Stimulated activated naive CD8-positive, alpha-beta T cell treated with anti-CD3 and anti-CD28 coated beads, Interleukin-15, Interleukin-2, amounts not matched to agents 100 ng/mL and 50 ng/mL, for 24 hours (primary cell): ENCODE measurements at regions not wholly inside any gene's neighbourhood (a gene's known extent, or its start where the extent isn't known, plus 50 kb on each side); places are given as distances from the start of the nearest gene placed in this dataset.

Experiments used
- H3K27ac Mint-ChIP-seq: one replicate; pipeline ENCODE4 v1.8.0; 2021; ENCODE audit warnings: mild to moderate bottlenecking, mixed read lengths
- H3K27me3 Mint-ChIP-seq: one replicate; pipeline ENCODE4 v1.8.0; 2021; ENCODE audit warnings: mixed read lengths
- H3K36me3 Mint-ChIP-seq: one replicate; pipeline ENCODE4 v1.8.0; 2021; ENCODE audit warnings: low read depth, mixed read lengths
- H3K4me1 Mint-ChIP-seq: one replicate; pipeline ENCODE4 v1.8.0; 2021; ENCODE audit warnings: low read depth, mixed read lengths
- H3K4me3 Mint-ChIP-seq: one replicate; pipeline ENCODE4 v1.8.0; 2021; ENCODE audit warnings: mild to moderate bottlenecking, mixed read lengths
- H3K9me3 Mint-ChIP-seq: one replicate; pipeline ENCODE4 v1.8.0; 2021; ENCODE audit warnings: mixed read lengths

GRCh38 chr2:66137606-66138130 lies 297.3 kb upstream of the MEIS1 start:
- H3K27ac Mint-ChIP-seq = no peak overlapping the region
- no peak overlapping the region for H3K4me3 Mint-ChIP-seq
- H3K27me3 Mint-ChIP-seq = no peaks in the 10 kb centered on the region
- no peaks in the 10 kb centered on the region for H3K36me3 Mint-ChIP-seq
- no peaks in the 10 kb centered on the region for H3K4me1 Mint-ChIP-seq
- H3K9me3 Mint-ChIP-seq = no peaks in the 10 kb centered on the region

DNA sequence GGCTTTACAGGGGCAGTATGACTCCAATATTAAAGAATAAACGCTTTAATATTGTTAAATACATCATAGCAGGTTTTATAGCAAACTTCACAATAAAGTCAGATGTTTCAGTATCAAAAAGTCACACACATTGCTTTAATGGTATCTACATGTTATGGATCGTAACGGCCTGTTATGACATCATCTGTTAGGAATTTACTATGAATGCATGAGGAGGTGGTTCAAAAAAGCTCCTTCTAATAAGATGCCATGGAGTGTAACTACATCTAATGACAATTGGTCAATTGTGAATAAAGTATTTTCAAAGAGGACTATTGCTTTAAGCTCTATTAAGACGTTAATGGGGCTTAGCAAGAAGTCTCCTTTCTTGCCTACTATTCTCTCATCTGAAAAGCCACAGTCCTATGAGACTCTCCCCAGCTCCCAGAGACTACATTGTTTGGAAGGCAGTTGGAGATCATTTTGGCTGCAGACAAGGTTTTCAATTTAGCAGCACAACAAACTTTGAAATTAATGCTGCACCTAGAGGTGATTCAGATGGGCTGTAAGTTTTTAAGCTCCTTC lies 300.7 kb upstream of the MEIS1 start:
- no peaks in the 10 kb centered on the region for H3K36me3 Mint-ChIP-seq
- H3K4me3 Mint-ChIP-seq = no peak overlapping the region
- no peaks in the 10 kb centered on the region for H3K4me1 Mint-ChIP-seq
- H3K27me3 Mint-ChIP-seq = no peaks in the 10 kb centered on the region
- no peaks in the 10 kb centered on the region for H3K9me3 Mint-ChIP-seq
- H3K27ac Mint-ChIP-seq = no peak overlapping the region

DNA sequence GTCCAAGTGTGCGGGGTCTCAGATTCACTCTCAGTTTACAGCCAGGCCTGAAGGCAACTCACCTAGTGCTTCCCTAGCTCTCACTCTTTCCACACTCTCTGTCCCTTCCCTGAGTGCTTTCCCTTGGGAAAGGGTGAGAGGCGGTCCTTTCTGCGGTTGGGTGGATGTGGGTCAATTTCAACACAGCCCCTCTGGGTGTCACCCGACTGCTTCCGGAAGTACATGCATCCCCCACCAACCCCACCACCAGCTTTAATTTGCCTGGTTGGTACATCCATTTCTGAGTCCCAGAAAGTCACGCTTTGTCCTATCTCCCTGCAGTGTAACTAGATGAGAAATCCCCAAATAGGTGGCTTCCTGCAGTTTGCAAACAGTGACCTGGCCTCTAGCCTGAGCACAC lies 307.3 kb upstream of the MEIS1 start:
- no peaks in the 10 kb centered on the region for H3K27me3 Mint-ChIP-seq
- H3K27ac Mint-ChIP-seq = no peak overlapping the region
- no peak overlapping the region for H3K4me3 Mint-ChIP-seq
- H3K9me3 Mint-ChIP-seq = no peaks in the 10 kb centered on the region
- H3K4me1 Mint-ChIP-seq = no peaks in the 10 kb centered on the region
- H3K36me3 Mint-ChIP-seq = no peaks in the 10 kb centered on the region

- Mint-ChIP-seq H3K4me3 (no peak overlapping the region), H3K4me1 (no peaks in the 10 kb centered on the region), H3K27ac (no peak overlapping the region), H3K36me3 (no peaks in the 10 kb centered on the region), H3K9me3 (no peaks in the 10 kb centered on the region), H3K27me3 (no peaks in the 10 kb centered on the region)
Measured at GRCh38 chr2:66127061-66127460, 307.9 kb upstream of the MEIS1 start.

- no peaks in the 10 kb centered on the region for H3K27me3 Mint-ChIP-seq
- H3K4me3 Mint-ChIP-seq = no peak overlapping the region
- no peaks in the 10 kb centered on the region for H3K9me3 Mint-ChIP-seq
- no peaks in the 10 kb centered on the region for H3K4me1 Mint-ChIP-seq
- H3K27ac Mint-ChIP-seq = no peak overlapping the region
- H3K36me3 Mint-ChIP-seq = no peaks in the 10 kb centered on the region
Measured at GRCh38 chr2:66125951-66126350, 309.0 kb upstream of the MEIS1 start.

DNA sequence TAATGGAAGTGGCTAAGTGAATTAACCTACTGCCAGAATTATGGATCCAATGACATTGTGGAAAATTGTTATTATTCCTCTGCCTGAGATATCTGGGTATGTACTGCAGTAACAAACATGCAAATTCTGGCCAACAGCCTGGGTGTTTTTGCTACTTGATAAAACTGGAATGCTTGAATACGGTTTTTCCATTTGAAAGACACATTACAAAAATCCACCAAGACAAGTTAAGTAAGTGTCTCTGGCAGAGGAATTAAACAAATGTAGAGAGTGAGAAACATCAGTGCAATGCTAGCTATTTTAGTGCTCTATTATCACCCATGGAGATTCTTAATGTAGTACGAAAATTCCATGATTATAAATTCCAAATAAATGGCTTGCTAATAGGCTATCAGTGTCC lies 312.4 kb upstream of the MEIS1 start:
- no peak overlapping the region for H3K27ac Mint-ChIP-seq
- H3K36me3 Mint-ChIP-seq = no peaks in the 10 kb centered on the region
- H3K9me3 Mint-ChIP-seq = peaks cover 7% of the 10 kb centered on the region
- H3K27me3 Mint-ChIP-seq = no peaks in the 10 kb centered on the region
- H3K4me3 Mint-ChIP-seq = no peak overlapping the region
- no peaks in the 10 kb centered on the region for H3K4me1 Mint-ChIP-seq

DNA sequence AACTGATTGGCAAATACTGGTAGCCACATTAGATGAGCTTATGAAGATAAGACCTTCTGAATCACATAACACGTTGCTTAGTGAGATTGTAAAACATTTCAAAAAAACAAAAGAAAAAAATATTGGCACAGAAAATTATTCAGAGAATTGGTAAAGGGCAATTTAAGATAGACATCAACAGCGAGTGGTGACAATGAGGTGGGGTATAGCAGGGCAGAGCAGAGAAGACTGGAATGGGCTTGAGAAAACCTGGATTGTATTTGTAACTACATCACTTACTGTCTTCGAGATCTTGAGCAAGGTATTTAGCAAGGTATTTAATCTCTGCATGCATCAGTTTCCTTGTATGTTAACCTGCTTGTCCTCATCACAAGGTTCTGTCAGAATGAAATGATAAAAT lies 313.0 kb upstream of the MEIS1 start:
- no peaks in the 10 kb centered on the region for H3K4me1 Mint-ChIP-seq
- no peak overlapping the region for H3K4me3 Mint-ChIP-seq
- peaks cover 7% of the 10 kb centered on the region for H3K9me3 Mint-ChIP-seq
- no peak overlapping the region for H3K27ac Mint-ChIP-seq
- no peaks in the 10 kb centered on the region for H3K36me3 Mint-ChIP-seq
- H3K27me3 Mint-ChIP-seq = no peaks in the 10 kb centered on the region

DNA sequence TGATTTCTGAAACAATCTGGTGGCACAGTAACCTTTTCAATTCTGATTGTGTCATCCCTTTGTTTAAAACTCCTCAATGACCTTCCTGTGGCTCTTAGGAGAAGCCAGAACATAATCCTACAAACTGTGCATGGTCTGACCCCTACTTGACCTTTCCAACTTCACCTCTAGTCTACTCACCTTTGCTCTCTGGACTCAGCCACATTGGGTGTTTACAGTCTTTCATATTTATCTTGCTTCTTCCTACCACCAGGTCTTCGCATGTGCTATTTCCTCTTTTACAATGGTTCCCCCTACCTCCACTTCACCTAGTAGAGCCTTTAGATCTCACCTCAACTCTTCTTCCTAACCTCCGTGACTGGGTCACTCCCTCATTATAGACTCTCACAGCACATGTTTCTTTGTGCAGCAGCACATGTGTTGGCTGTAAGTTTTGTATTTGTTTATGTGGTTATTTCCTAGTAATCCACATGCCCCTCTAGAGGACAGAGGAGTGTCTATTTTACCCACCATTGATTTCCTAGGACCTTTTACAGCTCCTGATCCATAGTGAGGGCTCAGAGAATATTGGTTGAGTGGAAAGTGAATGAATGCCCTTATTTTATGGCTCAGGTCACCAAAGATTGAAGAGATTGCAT lies 320.8 kb upstream of the MEIS1 start:
- H3K4me1 Mint-ChIP-seq = no peaks in the 10 kb centered on the region
- H3K36me3 Mint-ChIP-seq = no peaks in the 10 kb centered on the region
- H3K9me3 Mint-ChIP-seq = peaks cover 7% of the 10 kb centered on the region
- H3K27me3 Mint-ChIP-seq = no peaks in the 10 kb centered on the region
- H3K27ac Mint-ChIP-seq = no peak overlapping the region
- H3K4me3 Mint-ChIP-seq = no peak overlapping the region

DNA sequence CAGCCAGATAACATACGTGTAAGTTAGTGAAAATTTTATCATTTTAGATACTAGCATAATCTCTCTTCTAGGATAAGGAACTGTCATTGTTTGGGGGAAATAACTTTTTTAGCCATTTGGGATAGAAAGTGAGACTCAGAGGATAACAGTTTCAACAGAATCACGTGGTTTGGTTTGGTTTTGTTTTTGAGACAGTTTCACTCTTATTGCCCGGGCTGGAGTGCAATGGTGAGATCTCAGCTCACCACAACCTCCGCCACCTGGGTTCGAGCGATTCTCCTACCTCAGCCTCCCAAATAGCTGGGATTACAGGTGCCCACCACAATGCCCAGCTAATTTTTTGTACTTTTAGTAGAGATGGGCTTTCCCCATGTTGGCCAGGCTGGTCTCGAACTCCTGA lies 323.2 kb upstream of the MEIS1 start:
- no peaks in the 10 kb centered on the region for H3K27me3 Mint-ChIP-seq
- no peak overlapping the region for H3K4me3 Mint-ChIP-seq
- H3K9me3 Mint-ChIP-seq = peaks cover 7% of the 10 kb centered on the region
- H3K36me3 Mint-ChIP-seq = no peaks in the 10 kb centered on the region
- H3K27ac Mint-ChIP-seq = no peak overlapping the region
- no peaks in the 10 kb centered on the region for H3K4me1 Mint-ChIP-seq

- Mint-ChIP-seq H3K9me3 (peaks cover 7% of the 10 kb centered on the region), H3K27me3 (no peaks in the 10 kb centered on the region), H3K36me3 (no peaks in the 10 kb centered on the region), H3K27ac (no peak overlapping the region), H3K4me3 (no peak overlapping the region), H3K4me1 (no peaks in the 10 kb centered on the region)
Measured at GRCh38 chr2:66110608-66111007, 324.3 kb upstream of the MEIS1 start.

DNA sequence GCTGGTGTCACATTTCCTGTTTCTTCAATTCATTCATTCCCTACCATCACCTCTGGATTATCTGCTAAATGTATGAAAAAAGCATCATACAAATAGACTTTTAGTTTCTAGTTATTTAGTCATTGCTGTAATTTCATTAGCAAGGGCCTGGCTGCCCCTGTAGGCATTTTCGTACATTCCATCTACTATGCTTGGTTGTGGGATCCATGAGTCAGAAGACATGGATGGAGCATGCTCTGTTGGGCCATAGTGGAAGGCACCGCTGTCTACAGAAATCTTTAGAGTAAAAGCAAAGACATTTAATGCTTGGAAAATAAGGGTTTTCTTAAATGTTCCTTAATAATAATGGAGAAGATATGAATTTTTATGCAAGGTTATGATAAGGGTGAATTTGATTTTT lies 324.8 kb upstream of the MEIS1 start:
- H3K27me3 Mint-ChIP-seq = no peaks in the 10 kb centered on the region
- H3K4me3 Mint-ChIP-seq = no peak overlapping the region
- no peak overlapping the region for H3K27ac Mint-ChIP-seq
- no peaks in the 10 kb centered on the region for H3K36me3 Mint-ChIP-seq
- H3K4me1 Mint-ChIP-seq = no peaks in the 10 kb centered on the region
- peaks cover 7% of the 10 kb centered on the region for H3K9me3 Mint-ChIP-seq

DNA sequence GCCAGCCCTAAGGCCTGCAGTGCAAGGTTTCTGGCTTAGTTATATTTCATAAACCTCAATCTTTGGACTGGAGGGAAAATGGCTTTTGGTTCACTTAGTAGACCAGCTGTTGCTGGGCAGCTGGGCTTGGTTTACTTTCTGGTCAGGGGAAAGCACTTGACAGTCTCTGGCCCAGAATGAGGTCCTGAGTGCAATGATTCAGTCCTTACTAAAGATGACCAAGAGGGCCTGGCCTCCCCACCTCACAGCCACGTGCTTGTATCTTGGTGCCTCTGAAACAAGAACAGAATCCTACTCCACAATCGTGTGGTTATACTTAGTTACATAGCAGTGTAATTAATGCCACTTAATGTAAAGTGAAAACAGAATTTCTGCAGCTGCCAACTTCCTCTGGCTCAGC lies 325.5 kb upstream of the MEIS1 start:
- H3K27me3 Mint-ChIP-seq = no peaks in the 10 kb centered on the region
- no peaks in the 10 kb centered on the region for H3K4me1 Mint-ChIP-seq
- H3K36me3 Mint-ChIP-seq = no peaks in the 10 kb centered on the region
- H3K9me3 Mint-ChIP-seq = peaks cover 7% of the 10 kb centered on the region
- H3K27ac Mint-ChIP-seq = no peak overlapping the region
- no peak overlapping the region for H3K4me3 Mint-ChIP-seq

- Mint-ChIP-seq H3K4me3 (no peak overlapping the region), H3K27me3 (no peaks in the 10 kb centered on the region), H3K36me3 (no peaks in the 10 kb centered on the region), H3K4me1 (no peaks in the 10 kb centered on the region), H3K9me3 (peaks cover 7% of the 10 kb centered on the region), H3K27ac (no peak overlapping the region)
Measured at GRCh38 chr2:66105066-66105753, 329.7 kb upstream of the MEIS1 start.

DNA sequence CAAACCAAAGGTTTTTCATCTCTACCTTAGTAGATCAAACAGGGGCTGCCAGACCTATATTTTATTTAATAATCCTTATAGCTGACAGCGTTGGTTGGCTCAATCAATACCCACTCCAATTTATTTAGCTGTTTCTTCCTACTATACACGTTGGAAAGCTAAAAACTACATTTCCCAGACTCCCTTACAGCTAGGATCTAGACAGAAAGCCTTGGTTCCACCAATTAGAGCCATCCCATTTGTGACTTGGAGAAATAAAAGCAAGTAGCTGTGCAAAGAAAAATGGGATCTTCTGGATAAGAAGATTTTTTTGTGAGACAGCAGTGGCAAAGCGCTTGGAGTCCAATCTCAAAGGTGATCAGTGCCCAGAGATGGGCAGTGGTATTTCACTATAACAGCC lies 331.3 kb upstream of the MEIS1 start:
- H3K27me3 Mint-ChIP-seq = no peaks in the 10 kb centered on the region
- H3K4me1 Mint-ChIP-seq = no peaks in the 10 kb centered on the region
- H3K36me3 Mint-ChIP-seq = no peaks in the 10 kb centered on the region
- no peak overlapping the region for H3K27ac Mint-ChIP-seq
- H3K4me3 Mint-ChIP-seq = no peak overlapping the region
- peaks cover 2% of the 10 kb centered on the region for H3K9me3 Mint-ChIP-seq

- H3K4me1 Mint-ChIP-seq = no peaks in the 10 kb centered on the region
- no peak overlapping the region for H3K27ac Mint-ChIP-seq
- H3K9me3 Mint-ChIP-seq = no peaks in the 10 kb centered on the region
- no peaks in the 10 kb centered on the region for H3K27me3 Mint-ChIP-seq
- H3K36me3 Mint-ChIP-seq = no peaks in the 10 kb centered on the region
- H3K4me3 Mint-ChIP-seq = no peak overlapping the region
Measured at GRCh38 chr2:66101206-66101605, 333.7 kb upstream of the MEIS1 start.
